ENCODE measurements at regions not wholly inside any gene's neighbourhood (a gene's known extent, or its start where the extent isn't known, plus 50 kb on each side); places are given as distances from the start of the nearest gene placed in this dataset.

- no peak for TF ChIP-seq CTCF (conservative IDR thresholded peaks at IDR 0.05; ENCODE audit: low read length)
- TF ChIP-seq EZH2phosphoT487 (IDR thresholded peaks at IDR 0.05; ENCODE audit: borderline replicate concordance, low read depth, low read length): no peak
These were observed 157.2 kb upstream of the RREB1 start for GRCh38 chr6:6950373-6951145.
